PC-3 (cell line): ENCODE measurements at regions not wholly inside any gene's neighbourhood (a gene's known extent, or its start where the extent isn't known, plus 50 kb on each side); places are given as distances from the start of the nearest gene placed in this dataset.

Experiments
- EZH2 ChIP-seq: fragments of 300-600 bp; sonication (generic); IDR thresholded peaks from one replicate; pipeline ENCODE4 v1.6.1; 2017; ENCODE audit warnings: antibody characterized with exemption, mild to moderate bottlenecking, low read length; ENCODE audit not compliant: unreplicated experiment
- EZH2phosphoT487 ChIP-seq: fragments of 300-600 bp; sonication (generic); IDR thresholded peaks from 2 replicates; pipeline ENCODE4 v1.6.1; 2018; ENCODE audit warnings: mild to moderate bottlenecking, antibody characterized with exemption, low read length, borderline replicate concordance
- TF ChIP-seq, protein P1 (sequence below): fragments of 300-600 bp; sonication (generic); conservative IDR thresholded peaks from 2 replicates; pipeline ENCODE4 v1.5.1; 2017; ENCODE audit warnings: antibody characterized with exemption, low read depth, mild to moderate bottlenecking, low read length

DNA sequence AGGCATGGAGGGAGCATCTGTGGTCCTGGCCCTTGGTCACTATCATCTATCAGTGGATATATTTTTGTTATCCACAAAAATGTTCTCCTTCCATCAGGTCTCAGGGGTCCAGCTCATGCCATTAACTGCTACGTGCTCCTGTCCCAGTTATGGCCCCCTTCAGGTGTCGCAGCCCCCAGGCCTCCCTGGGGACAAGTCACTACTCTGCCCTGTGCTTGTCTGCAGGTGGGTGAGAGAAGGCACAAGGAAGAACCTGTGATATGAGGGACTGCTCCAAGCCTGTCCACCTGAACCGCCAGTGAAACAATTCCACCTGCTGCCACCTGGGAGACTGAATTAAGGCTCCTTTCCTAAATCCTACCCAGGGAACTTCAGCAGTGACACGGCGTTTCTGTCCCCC is 229.6 kb upstream of the ID2 start:
- TF ChIP-seq, protein P1, sequence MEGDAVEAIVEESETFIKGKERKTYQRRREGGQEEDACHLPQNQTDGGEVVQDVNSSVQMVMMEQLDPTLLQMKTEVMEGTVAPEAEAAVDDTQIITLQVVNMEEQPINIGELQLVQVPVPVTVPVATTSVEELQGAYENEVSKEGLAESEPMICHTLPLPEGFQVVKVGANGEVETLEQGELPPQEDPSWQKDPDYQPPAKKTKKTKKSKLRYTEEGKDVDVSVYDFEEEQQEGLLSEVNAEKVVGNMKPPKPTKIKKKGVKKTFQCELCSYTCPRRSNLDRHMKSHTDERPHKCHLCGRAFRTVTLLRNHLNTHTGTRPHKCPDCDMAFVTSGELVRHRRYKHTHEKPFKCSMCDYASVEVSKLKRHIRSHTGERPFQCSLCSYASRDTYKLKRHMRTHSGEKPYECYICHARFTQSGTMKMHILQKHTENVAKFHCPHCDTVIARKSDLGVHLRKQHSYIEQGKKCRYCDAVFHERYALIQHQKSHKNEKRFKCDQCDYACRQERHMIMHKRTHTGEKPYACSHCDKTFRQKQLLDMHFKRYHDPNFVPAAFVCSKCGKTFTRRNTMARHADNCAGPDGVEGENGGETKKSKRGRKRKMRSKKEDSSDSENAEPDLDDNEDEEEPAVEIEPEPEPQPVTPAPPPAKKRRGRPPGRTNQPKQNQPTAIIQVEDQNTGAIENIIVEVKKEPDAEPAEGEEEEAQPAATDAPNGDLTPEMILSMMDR: no peak
- TF ChIP-seq EZH2phosphoT487: no peak
- no peak for TF ChIP-seq EZH2
